Cardiac fibroblast (primary cell): ENCODE measurements at regions not wholly inside any gene's neighbourhood (a gene's known extent, or its start where the extent isn't known, plus 50 kb on each side); places are given as distances from the start of the nearest gene placed in this dataset.

ENCODE experiments used
- DNase-seq, 2 donors: peaks; one replicate each; pipeline versions ENCODE4 v3.0.0 to v3.0.0-alpha.2; 2010; ENCODE audit warnings: low read depth in 2 of 2
- H3K4me3 ChIP-seq, 2 donors: replicated peaks in 1 of 2; 1 replicate in 1 of 2; 2 replicates in 1 of 2; pipeline ENCODE4 v1.5.1; 2011; ENCODE audit warnings: low read depth in 2 of 2, low read length in 2 of 2, mild to moderate bottlenecking in 2 of 2, moderate library complexity in 1 of 2
- TF ChIP-seq, protein P1 (sequence below): IDR thresholded peaks from one replicate; pipeline ENCODE4 v1.5.1; 2011; ENCODE audit warnings: low read depth, mild to moderate bottlenecking, low read length, inconsistent platforms

DNA sequence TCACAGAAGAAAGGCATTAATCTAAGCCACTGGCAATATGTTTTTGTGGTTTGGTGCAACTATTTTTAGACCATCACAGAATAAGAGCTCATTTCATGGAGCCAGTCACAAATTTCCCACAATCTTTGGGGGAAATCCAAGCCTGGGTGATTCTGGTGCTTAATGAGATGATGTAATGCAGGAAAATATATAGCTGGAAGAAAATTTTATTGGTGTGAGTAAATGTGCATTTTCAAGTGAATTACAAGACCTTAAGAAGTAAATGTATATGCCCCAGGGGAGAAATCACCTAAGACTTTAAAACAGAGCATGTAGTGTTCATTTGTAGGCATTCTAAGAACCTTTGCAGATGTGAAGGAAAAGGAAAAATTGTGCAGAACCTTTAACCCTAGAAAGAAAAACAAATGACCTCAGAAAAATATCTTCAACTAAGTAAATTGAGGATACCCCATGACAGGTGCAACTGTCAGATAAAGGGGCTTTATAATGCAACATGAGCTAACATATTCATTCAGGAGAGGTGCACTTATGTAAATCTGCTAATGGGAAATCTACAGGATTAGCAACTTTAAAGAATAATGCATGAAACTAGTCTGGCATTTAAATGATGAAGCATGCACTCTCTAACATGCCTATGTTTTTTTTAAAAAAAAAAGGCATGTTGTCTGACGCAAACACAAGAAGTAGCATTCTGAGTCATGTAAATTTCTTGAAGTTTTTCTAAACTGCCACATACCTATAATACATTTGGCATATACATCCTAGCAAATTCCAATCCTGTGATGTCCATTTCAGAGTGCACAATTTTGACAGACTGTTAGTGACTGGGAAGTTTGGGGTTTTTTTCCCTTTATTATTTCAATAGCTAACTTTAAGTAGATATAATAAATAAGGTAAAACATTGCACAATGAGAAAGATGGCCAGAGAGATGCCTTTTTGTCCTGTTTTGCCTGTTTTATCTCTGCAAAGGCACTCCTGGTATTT, 105.1 kb downstream of the MEX3B start:
- TF ChIP-seq, protein P1, sequence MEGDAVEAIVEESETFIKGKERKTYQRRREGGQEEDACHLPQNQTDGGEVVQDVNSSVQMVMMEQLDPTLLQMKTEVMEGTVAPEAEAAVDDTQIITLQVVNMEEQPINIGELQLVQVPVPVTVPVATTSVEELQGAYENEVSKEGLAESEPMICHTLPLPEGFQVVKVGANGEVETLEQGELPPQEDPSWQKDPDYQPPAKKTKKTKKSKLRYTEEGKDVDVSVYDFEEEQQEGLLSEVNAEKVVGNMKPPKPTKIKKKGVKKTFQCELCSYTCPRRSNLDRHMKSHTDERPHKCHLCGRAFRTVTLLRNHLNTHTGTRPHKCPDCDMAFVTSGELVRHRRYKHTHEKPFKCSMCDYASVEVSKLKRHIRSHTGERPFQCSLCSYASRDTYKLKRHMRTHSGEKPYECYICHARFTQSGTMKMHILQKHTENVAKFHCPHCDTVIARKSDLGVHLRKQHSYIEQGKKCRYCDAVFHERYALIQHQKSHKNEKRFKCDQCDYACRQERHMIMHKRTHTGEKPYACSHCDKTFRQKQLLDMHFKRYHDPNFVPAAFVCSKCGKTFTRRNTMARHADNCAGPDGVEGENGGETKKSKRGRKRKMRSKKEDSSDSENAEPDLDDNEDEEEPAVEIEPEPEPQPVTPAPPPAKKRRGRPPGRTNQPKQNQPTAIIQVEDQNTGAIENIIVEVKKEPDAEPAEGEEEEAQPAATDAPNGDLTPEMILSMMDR = no peak
- DNase-seq = peak; percentile 7 to 58

DNA sequence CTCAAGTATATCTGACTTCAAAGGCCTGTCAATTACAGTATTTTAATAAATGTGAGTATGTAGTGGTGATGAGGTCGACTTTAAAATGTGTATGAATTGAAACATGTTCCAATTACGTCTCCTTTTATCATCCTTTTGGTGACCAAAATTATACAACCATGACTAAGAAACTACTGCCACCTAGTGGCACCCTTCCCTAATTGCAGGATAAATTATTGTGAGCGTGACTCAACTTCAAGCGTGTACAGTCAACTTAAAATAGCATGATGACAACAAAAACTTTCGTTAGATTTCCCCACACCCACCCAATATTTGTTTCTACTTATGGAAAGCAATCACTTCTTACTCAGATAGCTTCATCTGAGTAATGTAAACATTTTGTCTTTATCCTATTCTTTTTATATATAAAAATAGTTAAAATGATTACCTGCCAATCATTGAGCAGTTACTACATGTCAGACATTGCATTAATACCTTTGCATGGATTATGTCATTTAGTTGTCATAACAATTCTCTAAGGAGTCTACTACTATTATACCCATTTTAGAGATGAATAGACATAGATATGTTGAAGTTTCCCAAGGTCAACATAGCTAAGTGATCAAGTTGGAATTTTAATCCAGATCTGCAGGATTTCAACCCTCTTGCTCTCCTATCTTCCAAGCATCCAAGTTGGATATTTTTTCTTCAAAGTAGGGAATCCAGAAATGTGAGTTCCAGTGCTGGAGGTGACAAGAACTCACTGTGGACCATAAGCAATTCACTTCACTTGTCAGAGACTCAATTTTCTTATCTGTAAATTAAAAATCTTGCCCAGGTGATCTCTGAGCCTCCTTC, 106.0 kb downstream of the MEX3B start:
- TF ChIP-seq, protein P1 = peak; percentile 57
- peak; percentile 44 to 84 for DNase-seq
- H3K4me3 ChIP-seq = no peak overlapping the region

More for the DNA sequence above, 105.1 kb downstream of the MEX3B start:
- no peak overlapping the region for H3K4me3 ChIP-seq

DNA sequence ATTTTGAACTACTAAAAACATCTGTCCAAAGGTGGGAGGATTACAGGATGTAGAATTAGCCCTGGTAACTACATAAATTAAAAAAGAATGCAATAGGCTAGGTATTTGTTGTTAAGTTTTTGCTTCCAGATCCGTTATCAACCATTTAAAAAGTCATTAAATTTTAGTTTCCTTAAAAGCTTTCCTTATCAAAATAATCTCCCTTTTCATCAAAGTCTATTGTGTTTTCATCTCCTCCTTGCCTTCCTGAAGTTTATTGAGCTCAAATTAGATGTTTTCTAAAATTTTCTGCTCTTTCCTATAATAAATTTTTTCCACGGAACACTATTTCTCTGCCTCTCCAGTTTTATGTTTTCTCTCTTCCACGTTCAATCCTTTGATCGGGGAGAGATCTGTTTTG, 108.6 kb downstream of the MEX3B start:
- H3K4me3 ChIP-seq = no peak overlapping the region
- TF ChIP-seq, protein P1 = no peak
- DNase-seq = no peak

DNA sequence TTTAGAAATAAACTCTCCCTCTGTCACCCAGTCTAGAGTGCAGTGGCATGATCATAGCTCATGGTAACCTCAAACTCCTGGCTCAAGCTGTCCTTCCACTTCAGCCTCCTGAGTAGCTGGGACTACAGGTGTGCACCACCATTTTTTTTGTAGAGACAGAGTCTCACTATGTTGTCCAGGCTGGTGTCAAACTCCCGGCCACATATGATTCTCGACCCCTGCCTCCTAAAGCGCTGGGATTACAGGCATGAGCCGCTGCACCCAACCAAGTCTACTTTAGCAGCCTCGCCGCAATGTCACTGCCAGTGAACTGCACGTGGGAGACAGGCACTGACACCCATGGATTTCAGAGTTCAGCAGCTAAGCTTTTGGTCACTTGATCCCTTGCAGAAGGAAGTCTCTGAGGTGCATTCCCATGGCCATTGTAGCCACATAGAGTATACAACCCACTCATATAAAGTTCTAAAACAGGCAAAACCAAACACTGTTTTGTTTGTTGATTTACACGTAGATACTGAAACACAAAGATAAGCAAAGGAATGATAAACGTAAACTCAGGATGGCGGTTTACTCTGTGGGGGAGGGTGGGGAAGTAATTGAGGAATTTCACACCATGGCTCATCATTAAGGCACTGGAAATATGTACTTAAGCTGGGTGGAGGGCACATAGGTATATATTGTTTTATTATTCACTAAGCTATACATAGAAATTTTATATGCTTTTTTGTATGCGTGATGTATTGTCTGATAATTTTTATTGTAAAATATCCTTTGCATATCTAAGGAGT, 115.0 kb downstream of the MEX3B start:
- DNase-seq = no peak
- H3K4me3 ChIP-seq = no peak overlapping the region

DNA sequence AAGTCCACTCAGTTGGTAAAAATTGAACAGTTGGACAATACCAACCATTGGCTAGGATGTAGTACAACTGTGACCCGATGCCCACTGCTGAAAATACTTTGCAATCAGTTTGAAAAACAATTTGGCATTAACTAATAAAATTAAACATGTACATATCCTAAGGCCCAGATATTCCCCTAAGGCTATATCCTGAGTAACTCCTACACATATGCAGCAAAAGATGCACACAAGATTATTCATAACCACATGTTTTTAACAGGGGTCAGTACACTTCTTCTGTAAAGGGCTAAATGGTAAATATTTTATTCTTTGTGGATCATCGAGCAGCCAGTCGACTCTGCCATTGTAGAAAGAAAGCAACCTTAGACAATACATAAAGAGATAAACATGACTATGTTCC, 116.3 kb downstream of the MEX3B start:
- TF ChIP-seq, protein P1 = no peak
- no peak overlapping the region for H3K4me3 ChIP-seq
- DNase-seq = no peak

More for the DNA sequence above, 115.0 kb downstream of the MEX3B start:
- TF ChIP-seq, protein P1 = no peak

DNA sequence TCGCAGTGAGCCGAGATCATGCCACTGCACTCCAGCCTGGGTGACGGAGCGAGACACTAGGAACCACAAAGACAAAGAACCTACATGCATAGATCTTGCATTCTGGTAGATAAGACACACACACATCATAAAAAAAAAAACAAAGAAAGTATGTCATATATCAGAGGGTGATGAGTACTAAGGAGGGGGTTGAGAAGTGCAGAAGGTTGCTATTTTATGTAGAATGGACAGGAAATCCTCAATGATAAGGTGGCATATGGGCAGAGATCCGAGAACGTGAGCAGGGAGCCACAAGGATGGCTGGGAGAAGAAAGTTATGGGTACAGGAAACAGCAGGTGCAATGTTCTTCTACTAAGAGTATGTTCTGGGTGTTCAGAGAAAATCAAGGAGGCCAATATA, 118.8 kb downstream of the MEX3B start:
- no peak for DNase-seq
- no peak overlapping the region for H3K4me3 ChIP-seq
- TF ChIP-seq, protein P1 = no peak
